BE2C (cell line): ENCODE measurements at regions not wholly inside any gene's neighbourhood (a gene's known extent, or its start where the extent isn't known, plus 50 kb on each side); places are given as distances from the start of the nearest gene placed in this dataset.

ENCODE experiments used
- DNase-seq: peaks from one replicate; pipeline ENCODE4 v3.0.0-alpha.2; 2020
- H3K27me3 ChIP-seq: fragments of 250-450 bp; sonication (Bioruptor Pico); 2 replicates; pipeline ENCODE4 v1.5.1; 2020; ENCODE audit warnings: mild to moderate bottlenecking
- H3K36me3 ChIP-seq: fragments of 250-450 bp; sonication (Bioruptor Pico); 2 replicates; pipeline ENCODE4 v1.5.1; 2020; ENCODE audit warnings: mild to moderate bottlenecking
- H3K4me1 ChIP-seq: fragments of 250-450 bp; sonication (Bioruptor Pico); 2 replicates; pipeline ENCODE4 v1.5.1; 2020
- H3K4me3 ChIP-seq: 2 replicates; pipeline ENCODE4 v1.5.1; 2011; ENCODE audit warnings: low read depth, low read length
- H3K9me3 ChIP-seq: fragments of 250-450 bp; sonication (Bioruptor Pico); 2 replicates; pipeline ENCODE4 v1.5.1; 2020
- TF ChIP-seq, protein P1 (sequence below): IDR thresholded peaks from 2 replicates; pipeline ENCODE4 v1.5.1; 2012; ENCODE audit warnings: mild to moderate bottlenecking, low read depth, low read length

DNA sequence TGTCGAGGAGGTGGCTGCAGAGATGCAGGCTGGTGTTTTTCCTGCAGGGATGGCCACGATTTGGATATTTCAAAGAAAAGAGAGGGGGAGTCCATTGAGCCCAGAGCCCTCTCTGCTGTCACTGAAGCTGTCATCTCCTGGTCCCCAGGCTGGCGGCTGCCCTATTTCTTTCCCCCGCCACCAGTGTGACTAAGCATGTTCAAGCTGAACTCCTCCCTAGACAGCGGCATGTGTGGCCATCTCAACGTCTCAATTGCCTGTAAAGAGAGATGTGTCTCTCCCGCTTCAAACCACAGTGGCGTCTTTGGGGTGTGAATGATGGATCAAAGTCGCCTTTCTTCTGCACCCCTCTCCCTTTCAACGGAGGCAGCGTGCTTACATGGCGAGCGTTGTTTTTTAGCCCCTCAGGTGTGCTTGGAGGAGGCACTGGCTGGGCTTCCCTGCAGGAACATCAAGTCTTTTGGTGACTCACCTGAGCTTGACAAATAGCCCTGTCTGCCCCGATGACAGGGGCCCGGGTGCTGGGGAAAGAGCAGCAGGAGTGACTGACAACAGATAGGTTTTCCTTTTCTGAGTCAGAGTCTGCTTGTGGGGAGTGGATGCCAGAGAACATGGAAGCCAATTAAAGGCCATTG lies 346.4 kb upstream of the AJAP1 start:
- Histone ChIP-seq H3K9me3 (no peaks in the 10 kb centered on the region), H3K4me3 (no peak overlapping the region)
- TF ChIP-seq, protein P1, sequence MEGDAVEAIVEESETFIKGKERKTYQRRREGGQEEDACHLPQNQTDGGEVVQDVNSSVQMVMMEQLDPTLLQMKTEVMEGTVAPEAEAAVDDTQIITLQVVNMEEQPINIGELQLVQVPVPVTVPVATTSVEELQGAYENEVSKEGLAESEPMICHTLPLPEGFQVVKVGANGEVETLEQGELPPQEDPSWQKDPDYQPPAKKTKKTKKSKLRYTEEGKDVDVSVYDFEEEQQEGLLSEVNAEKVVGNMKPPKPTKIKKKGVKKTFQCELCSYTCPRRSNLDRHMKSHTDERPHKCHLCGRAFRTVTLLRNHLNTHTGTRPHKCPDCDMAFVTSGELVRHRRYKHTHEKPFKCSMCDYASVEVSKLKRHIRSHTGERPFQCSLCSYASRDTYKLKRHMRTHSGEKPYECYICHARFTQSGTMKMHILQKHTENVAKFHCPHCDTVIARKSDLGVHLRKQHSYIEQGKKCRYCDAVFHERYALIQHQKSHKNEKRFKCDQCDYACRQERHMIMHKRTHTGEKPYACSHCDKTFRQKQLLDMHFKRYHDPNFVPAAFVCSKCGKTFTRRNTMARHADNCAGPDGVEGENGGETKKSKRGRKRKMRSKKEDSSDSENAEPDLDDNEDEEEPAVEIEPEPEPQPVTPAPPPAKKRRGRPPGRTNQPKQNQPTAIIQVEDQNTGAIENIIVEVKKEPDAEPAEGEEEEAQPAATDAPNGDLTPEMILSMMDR = no peak

DNA sequence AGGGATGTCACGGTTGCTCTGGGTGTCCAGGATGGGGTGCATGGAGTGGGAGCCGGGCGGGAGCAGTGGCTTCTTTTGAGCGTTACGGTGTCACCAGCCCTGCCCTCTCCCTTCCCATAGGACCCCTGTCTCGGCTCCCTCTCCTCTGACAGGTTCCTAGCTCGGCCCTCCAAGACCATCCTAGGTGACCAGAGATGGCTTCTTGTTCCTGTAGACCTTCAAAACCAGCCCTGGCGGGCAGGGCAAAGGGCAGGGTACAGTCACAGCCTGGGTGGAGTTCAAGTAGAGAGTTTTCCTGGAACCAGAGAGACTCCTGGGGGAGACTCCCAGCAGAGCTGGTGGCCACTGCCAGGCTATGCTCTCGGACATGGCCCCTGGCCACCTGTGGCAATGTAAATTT lies 345.6 kb upstream of the AJAP1 start:
- Histone ChIP-seq H3K9me3 (no peaks in the 10 kb centered on the region), H3K4me3 (no peak overlapping the region), H3K27me3 (no peaks in the 10 kb centered on the region), H3K36me3 (no peaks in the 10 kb centered on the region), H3K4me1 (no peaks in the 10 kb centered on the region)
- TF ChIP-seq, protein P1 = no peak
- DNase-seq = no peak

More for the DNA sequence above, 346.4 kb upstream of the AJAP1 start:
- no peaks in the 10 kb centered on the region for H3K4me1 ChIP-seq
- no peak for DNase-seq
- H3K36me3 ChIP-seq = no peaks in the 10 kb centered on the region
- no peaks in the 10 kb centered on the region for H3K27me3 ChIP-seq

DNA sequence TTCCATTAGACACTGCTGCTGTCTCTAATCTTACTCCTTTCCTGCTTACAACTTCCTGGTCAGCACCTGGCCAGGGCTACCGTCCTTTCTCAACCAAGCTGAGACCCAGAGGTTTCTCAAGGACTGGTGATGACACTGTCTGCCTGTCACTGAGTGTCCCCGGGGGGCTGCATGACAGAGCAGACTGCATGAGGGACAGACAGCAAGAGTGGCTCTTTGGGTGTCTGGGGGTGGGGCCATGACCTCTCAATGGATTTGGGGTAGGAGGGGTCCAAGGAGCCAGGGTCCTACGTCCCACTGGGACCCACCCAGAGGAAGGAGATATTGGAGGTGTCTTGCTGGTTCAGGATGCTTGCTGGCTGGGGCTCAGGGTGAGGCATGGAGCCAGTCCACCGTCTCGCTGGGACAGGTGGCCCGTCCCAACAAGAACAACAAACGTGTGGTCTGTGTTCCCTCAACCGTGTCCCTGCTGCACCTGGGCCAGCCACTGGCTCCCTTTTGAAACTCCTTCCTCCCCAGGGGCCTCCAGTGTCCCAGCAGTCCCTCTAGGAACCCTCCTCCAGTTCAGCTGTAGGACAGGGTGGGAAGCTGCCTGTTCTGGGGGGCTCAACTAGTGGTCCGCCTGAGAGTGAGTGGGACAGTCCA lies 344.6 kb upstream of the AJAP1 start:
- Histone ChIP-seq H3K4me3 (no peak overlapping the region), H3K9me3 (no peaks in the 10 kb centered on the region), H3K27me3 (no peaks in the 10 kb centered on the region), H3K4me1 (no peaks in the 10 kb centered on the region), H3K36me3 (no peaks in the 10 kb centered on the region)
- no peak for DNase-seq
- TF ChIP-seq, protein P1 = no peak

DNA sequence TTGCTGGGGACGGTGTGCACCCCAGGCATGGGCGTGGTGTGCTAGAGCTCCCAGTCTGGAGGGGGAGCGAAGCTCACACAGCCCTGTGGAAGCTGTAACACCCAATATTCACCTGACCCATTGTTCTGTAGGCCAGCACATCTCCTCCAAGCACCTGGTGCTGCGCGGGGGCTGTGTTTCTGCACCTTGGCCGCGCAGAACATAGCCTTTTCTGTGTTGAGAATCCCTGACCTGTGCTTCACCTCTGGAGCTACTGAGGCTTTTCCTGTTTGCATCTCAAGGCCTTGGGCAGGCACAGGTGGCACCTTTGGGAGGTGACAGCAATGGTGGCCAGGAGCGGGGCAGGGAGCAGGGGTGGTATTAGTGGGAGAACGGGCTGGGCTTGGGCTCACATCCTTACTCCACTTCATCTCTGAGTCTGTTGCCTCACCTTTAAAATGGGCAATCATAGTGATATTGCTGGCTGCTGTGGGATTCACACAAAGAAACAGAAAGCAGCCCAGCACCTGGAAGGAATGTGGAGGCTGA lies 343.9 kb upstream of the AJAP1 start:
- H3K27me3 ChIP-seq = no peaks in the 10 kb centered on the region
- H3K9me3 ChIP-seq = no peaks in the 10 kb centered on the region
- H3K36me3 ChIP-seq = no peaks in the 10 kb centered on the region
- H3K4me3 ChIP-seq = no peak overlapping the region
- no peaks in the 10 kb centered on the region for H3K4me1 ChIP-seq
- DNase-seq = no peak
- TF ChIP-seq, protein P1 = no peak

DNA sequence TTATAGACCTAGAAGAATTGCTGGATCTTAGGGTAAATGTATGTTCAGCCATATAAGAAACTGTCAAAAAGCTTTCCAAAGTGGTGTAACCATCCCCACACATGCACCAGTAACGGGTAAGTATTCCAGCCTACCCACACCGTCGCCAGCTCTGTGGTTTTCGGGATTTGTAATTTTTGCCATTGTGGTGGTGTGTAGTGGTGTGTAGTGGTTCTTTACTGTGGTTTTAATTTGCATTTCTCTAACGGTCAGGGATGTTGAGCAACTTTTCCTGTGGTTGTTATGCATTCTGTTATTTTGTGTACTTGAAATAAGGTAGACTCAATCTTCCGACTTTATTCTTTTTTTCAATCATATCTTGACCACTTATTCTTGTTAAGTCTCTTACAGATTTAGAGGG lies 342.4 kb upstream of the AJAP1 start:
- TF ChIP-seq, protein P1 = no peak
- DNase-seq = no peak
- Histone ChIP-seq H3K4me1 (no peaks in the 10 kb centered on the region), H3K36me3 (no peaks in the 10 kb centered on the region), H3K4me3 (no peak overlapping the region), H3K27me3 (no peaks in the 10 kb centered on the region), H3K9me3 (no peaks in the 10 kb centered on the region)

DNA sequence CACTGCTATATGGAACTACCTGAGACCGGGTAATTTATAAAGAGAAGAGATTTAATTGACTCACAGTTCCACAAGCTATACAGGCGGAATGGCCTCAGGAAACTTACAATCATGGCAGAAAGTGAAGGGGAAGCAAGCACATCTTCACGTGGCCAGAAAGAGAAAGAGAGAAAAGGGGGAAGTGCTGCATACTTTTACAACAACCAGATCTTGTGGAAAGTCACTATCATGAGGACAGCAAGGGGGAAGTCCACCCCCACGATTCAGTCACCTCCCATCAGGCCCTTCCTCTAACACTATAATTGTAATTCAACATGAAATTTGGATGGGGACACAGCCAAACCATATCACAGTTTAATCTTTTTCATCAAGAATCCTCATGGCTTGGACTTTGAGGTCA lies 339.2 kb upstream of the AJAP1 start:
- Histone ChIP-seq H3K9me3 (no peaks in the 10 kb centered on the region), H3K4me3 (no peak overlapping the region), H3K36me3 (no peaks in the 10 kb centered on the region), H3K27me3 (no peaks in the 10 kb centered on the region), H3K4me1 (no peaks in the 10 kb centered on the region)
- DNase-seq = no peak
- TF ChIP-seq, protein P1 = no peak
